HG02678 (cell line): ENCODE measurements at regions not wholly inside any gene's neighbourhood (a gene's known extent, or its start where the extent isn't known, plus 50 kb on each side); places are given as distances from the start of the nearest gene placed in this dataset.

Experiments
- ATAC-seq: cut with Tn5 transposase; IDR thresholded peaks from one replicate; pipeline ENCODE4 v1.9.1; 2021; ENCODE audit warnings: mild to moderate bottlenecking, moderate library complexity; ENCODE audit not compliant: unreplicated experiment

DNA sequence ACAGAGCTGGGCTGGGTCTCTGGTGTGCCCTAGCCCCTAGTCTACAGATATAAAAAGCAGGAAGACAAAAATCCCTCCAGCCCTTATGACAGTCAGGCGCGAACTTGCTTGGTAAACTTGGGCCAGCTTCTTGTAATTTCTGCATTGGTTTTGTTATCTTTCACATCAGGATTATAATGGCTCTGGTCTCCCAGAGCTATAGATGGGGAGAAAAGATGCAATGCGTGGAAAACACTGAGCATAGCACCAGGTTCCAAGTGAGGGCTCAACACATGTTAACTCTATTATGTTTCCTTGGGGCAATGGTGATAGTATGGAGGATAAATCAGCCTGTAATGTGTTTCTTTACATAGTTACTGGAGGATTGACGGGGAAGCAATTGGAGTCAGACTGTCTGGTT, 246.8 kb upstream of the KCNG1 start:
- ATAC-seq, result no peak

DNA sequence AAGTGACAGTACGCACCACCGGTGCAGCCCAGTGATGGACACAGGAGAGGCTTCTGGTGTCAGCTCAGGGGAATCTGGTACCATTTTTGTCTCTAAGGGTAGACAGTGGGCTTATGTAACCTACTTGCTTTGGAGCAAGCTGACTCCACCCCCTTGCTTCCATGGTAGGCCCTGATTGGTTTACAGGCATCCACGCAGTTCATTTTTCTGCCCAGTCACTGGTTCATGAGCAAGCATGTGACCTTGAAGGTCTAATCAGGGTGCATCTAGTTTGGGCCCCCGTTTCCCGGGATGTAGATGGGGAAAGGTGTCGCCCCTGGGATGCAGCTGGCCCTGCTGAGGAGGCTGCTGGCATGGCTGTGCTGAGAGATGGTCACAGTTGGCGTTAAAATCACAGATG, 244.8 kb upstream of the KCNG1 start:
- no peak for ATAC-seq

DNA sequence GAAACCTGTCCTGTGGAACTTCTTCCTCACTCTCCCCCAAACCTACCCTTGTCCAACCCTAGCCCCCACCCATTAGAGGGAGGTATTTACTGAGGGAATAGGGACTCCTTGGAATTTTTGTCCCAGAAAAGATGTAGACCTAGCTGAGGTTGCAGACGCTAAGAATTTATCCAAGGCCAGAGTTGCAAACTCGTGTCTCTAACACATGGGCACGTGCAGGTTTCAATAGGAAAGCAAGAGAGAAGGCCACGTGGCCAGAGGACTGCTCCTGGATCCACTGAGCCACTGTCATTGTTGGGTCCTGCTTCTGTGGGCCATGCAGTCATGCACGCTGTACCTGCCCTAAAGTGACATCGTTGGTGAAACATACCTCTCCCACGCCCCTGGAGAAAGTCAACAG, 243.4 kb upstream of the KCNG1 start:
- ATAC-seq, result no peak

DNA sequence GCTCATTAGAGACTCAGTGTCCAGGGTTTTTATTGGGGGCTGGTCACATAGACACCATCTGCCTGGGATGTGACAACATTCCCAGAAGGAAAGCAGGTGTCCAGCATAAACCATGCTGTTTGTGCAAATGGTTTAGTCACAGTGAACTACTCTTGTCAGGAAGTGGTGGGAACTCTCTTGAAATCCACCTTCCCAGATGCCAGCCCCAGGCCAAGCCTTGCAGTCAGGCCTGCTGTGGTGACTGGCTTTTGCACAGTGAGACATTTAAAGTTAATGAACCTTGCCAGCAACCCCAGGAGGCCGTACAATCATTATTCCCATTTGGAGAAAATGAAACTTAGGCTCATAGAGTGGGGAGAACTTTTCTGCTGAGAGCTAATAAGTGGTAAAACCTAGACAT, 242.5 kb upstream of the KCNG1 start:
- no peak for ATAC-seq

DNA sequence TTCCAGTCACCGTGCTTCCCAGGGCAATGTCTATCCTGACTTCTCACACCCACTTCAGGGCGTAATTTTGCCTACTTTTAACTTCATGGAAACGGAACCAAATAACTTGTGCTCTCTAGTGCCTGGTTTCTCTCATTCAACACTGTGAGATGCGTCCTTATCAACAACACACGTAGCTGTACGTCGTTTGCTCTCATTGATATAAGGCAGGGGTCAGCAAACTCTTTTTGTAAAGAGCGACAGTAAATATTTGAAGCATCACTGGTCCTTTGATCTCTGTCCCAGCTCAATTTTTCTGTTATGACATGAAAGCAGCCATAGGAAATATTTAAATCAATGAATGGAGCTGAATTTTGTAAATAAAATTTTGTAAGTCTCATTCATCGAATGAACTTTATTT, 239.3 kb upstream of the KCNG1 start:
- no peak for ATAC-seq

DNA sequence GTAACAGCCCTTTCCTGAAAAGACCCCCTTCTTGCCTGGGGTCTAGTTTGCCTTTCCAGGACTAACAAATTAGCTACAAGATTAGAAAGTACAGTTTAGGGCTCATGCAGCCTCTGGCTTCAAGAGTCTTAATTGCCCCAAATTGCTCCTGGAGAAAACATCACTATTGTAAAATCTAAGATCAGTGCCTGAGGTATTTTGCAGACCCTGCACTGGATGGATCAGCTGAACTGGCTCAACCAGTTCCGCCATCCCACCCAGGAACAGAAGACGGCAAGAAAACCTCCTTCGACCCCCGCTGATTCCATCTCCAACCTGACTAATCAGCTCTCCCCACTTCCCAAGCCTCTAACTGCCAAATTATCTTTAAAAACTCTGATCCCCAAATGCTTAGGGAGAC, 236.5 kb upstream of the KCNG1 start:
- no peak for ATAC-seq

DNA sequence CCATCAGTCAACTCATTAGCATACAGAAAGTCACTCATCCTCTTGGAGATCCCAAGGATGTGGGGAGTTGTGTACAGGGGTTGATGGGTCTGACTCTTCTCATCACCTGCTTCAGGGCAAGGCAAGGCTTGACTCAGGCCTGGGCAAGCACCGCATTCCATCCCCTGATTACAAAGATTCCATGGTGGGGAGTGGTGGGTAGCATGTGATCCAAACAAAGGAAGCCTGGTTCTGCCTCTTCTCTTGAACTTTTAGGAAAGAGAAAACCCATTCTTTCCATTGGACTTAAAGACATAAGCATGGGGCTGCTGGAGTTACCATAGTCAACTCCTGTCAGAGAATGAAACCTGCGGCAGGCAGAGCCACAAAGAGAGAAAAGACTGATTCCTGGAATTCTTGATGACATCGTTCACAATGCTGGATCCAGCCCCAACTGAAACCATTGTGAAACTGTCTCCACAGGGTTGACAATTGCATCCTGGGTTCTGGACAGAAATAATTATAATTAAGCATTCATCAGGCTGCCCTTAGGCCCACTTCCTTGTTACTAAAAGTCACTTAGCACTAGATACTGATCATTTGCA, 235.8 kb upstream of the KCNG1 start:
- no peak for ATAC-seq

DNA sequence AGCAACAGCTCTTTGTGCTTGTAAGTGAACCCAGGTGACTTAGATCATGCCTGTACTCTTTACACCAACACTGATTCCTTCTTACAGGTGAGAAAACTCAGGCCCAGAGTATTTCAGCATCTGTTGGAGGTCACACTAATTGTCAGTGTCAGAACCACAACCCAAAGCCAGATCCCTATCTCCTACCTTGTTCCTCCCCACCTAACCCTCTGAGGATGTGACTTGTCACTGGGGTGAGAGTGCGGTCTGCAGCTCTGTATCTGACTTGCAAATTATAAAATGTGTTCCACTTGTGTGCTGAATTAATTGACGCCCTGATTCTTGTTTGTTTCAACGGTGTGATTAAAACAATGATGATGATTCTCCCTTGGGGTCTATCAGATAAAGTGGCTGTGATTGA, 232.5 kb upstream of the KCNG1 start:
- ATAC-seq, result no peak

DNA sequence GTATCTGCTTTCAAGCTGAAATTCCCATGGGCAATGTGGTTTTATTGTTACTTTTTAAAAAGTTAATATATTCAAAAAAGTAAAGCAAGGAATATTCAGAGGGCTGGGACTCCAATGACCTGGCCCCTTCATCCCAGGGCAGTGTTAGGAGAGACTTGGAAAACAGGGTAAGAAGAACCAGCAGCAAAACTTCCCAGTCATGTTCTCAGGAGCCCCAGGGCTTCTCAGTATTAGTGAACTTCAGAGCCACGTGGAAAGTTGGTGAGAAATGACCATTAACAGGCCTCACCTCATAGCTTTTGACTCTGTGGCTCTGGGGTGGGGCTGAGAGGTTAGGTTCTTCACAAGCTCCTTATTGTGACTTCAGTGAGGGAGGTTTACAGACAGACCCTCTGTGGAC, 230.4 kb upstream of the KCNG1 start:
- no peak for ATAC-seq

DNA sequence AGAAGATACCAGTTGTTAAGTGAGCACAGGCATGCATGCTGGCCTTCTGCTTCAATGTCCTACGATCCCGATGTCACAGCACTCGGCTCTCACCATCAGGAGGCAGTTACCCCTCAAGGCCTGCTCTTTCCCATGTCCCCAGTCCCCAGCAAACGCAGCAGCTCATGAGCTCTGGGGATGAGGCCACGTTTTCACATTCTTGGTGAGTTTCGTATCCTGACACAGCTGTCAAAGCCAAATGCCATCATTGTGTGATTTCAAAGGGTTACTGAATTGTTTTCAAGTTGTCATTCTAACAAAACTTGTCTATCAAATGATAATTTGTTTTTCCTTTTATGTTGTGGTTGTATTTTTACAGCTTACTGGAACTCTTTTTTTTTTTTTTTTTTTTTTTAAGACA, 226.9 kb upstream of the KCNG1 start:
- no peak for ATAC-seq

DNA sequence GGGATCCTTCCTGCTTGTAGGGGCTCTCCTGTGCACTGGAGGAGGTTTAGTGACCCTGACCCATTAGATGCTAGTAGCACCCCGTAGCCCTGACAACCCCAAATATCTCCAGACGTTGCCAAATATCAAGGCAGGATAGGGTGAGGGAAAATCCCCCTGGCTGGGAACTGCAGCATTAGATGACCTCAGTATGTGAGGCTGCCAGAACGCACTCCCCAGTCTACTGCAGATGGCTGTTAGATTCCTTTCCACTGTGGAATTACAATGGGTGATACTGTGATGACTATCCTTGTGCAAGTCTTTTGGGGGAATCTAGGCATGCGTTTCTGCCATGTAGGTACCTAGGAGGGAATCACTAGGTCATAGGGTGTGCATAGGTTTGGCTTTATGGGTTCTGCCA, 226.3 kb upstream of the KCNG1 start:
- no peak for ATAC-seq

DNA sequence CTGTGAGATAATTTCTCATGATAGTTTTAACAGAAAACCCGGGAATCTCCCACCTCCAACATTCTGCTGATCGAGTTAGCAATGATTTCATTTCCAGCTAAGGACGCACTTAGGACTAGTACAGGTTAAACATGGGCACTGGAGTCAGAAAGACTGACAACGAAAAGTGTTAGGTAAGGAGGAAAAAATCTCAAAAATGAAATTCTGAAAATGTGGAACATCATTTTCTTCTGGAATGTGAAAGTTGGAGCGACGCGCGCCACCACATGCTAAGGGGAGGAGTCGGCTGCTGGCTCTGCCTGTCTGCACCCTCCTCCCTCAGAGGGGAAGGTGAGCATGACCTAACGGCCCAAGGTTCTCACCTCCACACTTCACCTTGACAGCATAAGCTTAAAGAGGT, 221.6 kb upstream of the KCNG1 start:
- ATAC-seq, result no peak

DNA sequence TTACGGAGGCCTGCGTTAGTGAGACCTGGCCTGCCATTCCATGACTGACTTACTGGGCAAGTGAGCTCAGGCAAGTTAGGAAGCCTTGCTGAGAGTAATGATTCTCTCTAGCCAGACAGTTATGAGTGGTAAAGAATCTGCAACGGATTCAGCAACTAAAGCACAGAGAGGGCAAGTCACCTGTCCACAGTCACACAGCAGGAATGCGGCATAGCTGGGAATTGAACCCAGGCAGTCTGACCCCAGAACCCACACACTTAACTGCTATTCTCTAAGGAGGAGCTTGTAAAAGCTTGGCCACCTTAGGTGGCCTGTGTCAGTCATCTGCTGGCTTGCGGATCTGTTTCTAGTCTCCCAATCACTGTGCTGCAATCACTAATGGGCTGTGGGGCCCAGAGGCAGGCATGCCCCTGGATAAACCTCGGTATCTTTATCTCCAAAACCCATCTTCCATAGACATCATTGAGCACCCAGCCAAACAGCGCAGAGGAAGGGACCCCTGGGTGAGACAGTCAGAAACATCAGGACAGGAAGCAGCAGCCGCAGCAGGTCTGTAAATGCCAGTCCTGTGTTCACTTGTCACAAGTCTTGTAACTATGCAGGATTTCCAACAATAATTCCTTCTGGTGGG, 215.9 kb upstream of the KCNG1 start:
- no peak for ATAC-seq

DNA sequence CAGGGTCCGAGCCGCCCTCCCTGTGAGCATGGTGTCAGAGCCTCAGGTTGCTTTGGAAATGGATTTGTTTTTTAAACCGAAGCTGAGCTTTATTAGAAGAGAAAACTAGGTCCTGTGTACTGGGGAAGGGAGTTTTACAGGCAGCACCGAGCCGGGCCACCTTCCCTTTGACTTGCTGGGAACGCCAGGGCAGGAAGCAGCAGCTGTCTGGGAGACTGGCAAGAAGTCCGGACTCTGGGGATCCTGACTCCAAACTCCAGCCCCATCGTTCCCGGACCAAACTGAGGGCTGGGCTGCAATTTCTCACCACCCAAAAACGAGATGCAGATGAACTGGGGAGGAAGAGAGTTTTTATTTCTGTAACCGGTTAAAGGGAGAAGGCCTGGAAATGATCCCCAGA, 214.9 kb upstream of the KCNG1 start:
- no peak for ATAC-seq

DNA sequence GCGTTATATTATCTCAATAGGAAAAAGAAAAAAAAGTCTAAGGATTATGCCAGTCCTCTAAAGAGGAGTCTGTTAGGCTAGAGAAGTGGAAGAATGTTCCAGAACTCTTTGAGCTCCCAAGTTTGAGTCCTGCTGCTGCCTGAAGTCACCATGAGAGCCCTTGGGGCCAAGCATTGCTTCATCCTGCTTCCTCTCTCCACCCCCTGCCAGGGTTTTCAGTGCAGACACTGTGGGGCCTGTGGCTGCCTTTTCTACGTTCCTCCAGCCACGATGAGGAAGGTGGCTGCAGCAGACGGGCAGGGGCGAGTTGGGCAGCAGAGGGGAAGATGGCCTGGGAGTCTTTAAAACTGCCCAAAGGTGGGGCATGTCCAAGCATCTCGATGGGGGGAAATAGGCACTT, 214.4 kb upstream of the KCNG1 start:
- no peak for ATAC-seq

DNA sequence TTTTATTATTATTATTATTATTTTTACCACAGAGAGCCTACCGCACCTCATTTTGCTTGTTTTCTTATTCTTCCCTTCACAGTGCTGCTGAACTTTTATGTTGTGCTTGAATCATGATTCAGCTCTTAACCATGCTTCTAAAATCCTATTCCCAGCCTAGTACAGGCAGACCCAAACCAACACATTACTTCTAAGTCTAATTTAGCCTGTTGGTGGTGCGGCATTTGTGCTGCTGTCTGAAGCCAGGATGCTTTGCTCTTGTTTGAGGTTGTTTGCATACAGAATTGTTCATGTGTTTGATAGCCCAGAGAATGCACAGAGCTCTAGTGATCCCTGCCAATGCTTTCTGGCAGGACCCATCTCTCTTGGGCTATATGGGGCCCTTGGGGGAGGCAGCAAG, 213.5 kb upstream of the KCNG1 start:
- no peak for ATAC-seq

DNA sequence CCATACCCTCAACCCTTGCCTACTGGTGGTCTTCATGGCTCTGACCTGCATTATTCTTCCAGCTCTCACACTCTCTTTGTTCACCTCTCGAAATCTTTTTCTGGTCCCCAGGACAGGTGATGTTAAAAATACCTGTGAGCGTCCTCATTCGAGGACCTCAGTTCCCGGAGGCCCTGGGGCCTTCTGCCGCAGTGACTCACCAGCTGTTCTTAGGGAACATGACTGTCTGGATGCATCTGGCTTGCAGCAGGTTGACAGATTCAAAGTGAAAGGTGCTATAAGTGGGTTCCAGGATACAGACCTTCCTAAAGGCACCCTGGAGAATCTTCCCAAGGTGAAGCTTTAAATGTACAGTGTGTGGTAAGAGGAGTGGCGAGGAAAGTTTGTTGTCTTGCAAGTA, 210.4 kb upstream of the KCNG1 start:
- ATAC-seq, result no peak

DNA sequence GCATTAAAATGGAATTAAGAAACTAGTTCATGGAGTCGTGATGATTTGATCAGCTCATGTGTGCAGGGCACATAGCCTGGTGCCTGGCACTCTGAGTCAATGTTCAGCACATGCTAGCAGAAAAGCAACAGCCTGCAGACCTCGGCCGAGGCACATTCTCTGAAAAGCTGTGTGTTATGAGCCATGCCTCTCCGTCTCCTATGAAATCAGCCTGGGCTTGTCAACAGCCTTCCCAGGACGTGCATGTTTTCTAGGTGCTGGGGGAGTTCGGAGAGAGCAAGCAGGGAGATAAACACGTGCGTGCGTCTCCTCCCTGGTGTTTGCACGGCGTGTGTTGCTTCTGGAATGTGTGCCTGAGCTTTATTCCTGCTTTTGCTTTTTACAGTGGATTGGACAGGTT, 207.8 kb upstream of the KCNG1 start:
- ATAC-seq, result no peak

DNA sequence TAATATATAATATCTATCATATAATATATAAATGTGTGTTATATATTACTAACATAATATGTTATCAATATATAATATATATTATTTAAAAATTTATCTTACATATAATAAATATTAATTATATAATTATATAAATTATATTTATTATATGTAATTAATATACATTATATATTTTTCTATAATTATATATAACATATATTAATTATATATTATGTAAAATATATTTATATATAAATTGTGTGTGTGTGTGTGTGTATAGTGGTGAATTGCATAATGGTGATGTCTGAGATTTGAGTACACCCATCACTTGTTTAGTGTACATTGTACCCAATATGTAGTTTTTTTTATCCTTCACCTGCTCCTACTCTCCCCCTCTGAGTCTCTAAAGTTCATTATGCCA, 205.9 kb upstream of the KCNG1 start:
- no peak for ATAC-seq

DNA sequence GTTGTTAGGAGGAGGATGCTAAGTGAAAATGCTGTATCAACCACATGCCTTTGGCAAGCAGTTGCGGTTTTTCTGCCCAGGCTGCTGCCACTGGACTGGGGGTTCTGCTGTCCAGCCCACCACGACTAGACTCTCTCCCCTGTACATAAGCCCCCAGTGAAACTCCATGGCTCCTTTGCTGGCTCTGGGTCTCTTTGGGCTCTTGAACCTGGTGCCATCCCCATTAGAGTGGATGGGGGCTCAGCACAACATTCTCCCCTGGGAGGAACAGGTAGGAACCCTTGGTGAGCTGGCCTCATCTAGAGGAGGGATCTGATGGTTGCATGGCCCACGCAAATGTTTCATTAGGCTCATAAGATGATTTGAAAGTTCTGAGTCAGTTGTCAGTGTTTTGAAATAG, 204.8 kb upstream of the KCNG1 start:
- ATAC-seq, result no peak

DNA sequence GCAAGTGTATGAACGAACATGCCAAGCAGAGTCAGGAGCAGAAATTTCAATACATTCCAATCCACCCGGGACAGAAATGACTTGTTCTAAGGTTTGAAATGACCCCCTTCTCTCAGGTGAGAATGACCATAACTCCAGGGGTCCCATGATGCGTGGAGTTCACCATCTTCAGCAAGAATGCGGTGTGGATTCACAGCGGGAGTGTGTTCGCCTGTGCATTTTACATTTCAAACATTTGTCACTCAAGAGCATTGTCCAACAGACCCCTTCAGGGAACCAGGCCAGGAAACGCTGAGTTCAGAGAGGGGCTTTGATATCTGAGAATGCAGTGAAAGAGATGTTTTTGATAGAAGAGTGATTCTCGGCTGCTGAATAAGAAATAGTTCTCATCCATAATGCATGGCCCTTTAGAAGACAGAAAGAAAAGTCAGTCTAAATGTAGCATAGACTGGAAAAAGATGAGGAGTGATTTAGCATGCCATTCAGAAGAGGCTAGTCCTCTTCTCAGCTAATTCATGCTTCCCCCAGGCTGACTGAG, 200.3 kb upstream of the KCNG1 start:
- ATAC-seq, result no peak

DNA sequence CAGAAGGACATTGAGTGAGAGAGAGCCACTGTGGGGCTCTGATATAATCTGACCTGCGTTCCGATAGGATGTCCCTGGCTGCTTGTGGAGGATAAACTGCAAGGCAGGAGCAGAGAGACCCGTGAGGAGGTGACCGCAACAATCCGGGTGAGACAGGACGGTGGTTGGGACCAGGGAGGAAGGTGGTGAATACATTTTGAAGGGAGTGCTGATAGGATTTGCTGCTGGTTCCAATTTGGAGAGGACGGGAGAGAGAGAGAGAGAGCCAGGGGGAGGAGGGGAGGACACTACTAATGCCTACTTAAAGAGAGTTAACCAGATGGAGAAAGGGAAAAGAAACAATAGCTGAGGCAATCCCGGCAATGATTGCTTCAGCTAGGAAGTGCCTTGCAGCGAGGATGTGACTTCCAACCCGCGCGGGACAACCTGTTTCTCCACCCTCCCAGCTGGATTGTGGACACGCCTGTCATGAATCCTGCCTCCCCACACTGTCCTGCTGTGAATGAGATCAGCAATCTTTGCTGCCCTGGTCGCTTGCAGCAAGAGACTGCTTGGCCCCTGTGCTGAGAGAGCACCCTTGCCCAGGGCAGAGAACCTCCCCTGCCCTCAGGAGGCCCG, 199.0 kb upstream of the KCNG1 start:
- no peak for ATAC-seq

DNA sequence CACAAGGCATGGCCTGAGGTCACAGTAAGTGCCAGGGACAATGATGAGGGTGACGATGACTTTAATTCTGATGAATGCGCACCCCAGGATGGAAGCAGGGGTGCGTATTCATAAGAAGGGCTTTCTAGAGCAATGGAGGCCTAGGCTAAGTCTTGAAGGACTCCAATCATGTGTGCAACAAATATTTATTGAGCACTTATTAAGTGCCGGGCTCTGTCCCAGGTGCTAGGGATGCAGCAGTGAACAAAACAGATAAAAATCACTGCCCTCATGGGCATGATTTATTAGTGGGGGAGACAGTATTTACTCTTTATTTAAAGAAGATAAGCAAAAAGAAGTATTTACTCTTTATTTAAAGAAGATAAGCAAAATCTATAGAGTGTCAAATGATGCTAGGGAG, 198.2 kb upstream of the KCNG1 start:
- no peak for ATAC-seq
